IPS-20b (cell line): ENCODE measurements at regions not wholly inside any gene's neighbourhood (a gene's known extent, or its start where the extent isn't known, plus 50 kb on each side); places are given as distances from the start of the nearest gene placed in this dataset.

ENCODE experiments used
- H3K27ac ChIP-seq: one replicate; pipeline ENCODE4 v1.5.1; 2013; ENCODE audit warnings: low read length
- H3K27me3 ChIP-seq: 2 replicates; pipeline ENCODE4 v1.6.1; 2013; ENCODE audit warnings: mild to moderate bottlenecking, low read length, inconsistent platforms; ENCODE audit not compliant: insufficient read depth
- H3K36me3 ChIP-seq: 2 replicates; pipeline ENCODE4 v1.6.1; 2013; ENCODE audit warnings: low read depth, mild to moderate bottlenecking, inconsistent platforms, low read length, moderate library complexity; ENCODE audit not compliant: insufficient read depth
- H3K4me1 ChIP-seq: 2 replicates; pipeline ENCODE4 v1.6.1; 2013; ENCODE audit warnings: mild to moderate bottlenecking, control low read depth, inconsistent platforms, low read length, moderate library complexity; ENCODE audit not compliant: insufficient read depth
- H3K4me3 ChIP-seq: 2 replicates; pipeline ENCODE4 v1.5.1; 2013; ENCODE audit warnings: mild to moderate bottlenecking, low read length, inconsistent platforms
- H3K9ac ChIP-seq: 2 replicates; pipeline ENCODE4 v1.6.1; 2013; ENCODE audit warnings: low read depth, mild to moderate bottlenecking, inconsistent platforms, low read length, moderate library complexity
- H3K9me3 ChIP-seq: 2 replicates; pipeline ENCODE4 v1.6.1; 2013; ENCODE audit warnings: mild to moderate bottlenecking, low read depth, low read length, inconsistent platforms; ENCODE audit not compliant: insufficient read depth

DNA sequence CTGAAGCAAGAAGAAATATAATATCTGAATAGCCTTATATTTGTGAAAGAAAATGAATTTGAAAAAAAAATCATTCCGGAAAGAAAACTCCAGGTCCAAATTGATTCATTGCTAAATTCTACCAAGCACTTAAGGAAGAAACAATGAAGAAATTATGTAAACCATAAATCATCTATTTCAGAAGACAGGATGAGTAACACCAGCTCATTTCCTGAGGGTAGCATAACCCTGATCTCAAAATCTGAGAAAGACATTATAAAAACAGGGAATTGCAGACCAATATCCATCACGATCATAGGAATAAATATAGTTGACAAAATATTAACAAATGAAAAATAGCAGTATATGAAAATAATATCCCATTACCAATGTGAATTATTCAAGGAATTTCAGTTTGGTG lies 70.1 kb upstream of the RAB18 start:
- H3K27me3 ChIP-seq: no peaks in the 10 kb centered on the region
- H3K4me1 ChIP-seq: no peaks in the 10 kb centered on the region
- H3K4me3 ChIP-seq: no peak overlapping the region
- H3K9me3 ChIP-seq: no peaks in the 10 kb centered on the region
- H3K9ac ChIP-seq: no peak overlapping the region
- H3K27ac ChIP-seq: no peak overlapping the region
- no peaks in the 10 kb centered on the region for H3K36me3 ChIP-seq

DNA sequence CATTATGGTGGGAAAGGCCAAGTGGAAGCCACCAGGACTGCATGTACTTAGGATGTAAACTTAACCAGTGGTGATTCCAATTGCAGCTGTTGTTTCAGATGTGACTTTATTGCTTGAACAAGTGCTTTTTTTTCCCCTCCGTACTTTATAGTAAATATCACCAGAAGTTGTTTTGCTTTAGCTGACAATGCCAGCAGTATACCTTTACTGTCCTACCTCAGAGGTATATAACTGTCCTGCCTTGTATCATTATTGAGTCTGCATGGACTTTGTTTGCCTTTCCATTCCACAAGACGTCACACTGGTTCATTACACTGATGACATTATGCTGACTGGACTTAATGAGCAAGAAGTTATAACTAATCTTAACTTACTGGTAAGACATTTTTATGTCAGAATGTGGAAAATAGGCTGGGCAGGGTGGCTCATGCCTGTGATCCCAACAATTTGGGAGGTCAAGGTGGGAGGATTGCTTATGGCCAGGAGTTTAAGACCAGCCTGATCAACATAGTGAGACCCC lies 77.1 kb upstream of the RAB18 start:
- no peaks in the 10 kb centered on the region for H3K27me3 ChIP-seq
- H3K27ac ChIP-seq: no peak overlapping the region
- peaks cover 8% of the 10 kb centered on the region for H3K9me3 ChIP-seq
- H3K4me1 ChIP-seq: no peaks in the 10 kb centered on the region
- H3K9ac ChIP-seq: no peak overlapping the region
- H3K36me3 ChIP-seq: no peaks in the 10 kb centered on the region
- no peak overlapping the region for H3K4me3 ChIP-seq

DNA sequence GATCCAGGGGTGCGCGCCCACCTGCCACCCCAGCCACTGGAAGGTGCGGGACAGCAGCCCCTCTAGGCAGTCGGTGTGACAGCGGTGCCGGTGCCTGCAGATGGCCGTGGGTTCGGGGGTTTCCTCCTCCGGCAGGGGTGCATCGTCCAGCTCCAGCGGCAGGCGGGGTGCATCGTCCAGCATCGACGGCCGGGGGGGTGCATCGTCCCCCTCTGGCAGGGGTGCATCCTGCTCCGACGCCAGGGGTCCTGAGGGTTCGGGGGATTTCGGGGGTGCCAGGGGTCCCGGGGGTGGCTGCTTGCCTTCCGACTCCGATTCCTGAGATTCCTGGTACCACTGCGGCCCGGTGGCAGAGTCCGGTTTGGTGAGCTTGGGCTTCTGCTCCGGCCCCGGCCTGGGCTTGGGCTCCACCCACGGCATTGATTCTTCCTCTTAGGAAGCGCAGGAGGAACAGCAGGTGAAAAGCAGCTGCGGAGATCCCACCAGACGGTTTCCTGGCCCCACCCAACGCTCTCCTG lies 90.2 kb upstream of the RAB18 start:
- Histone ChIP-seq H3K4me3 (no peak overlapping the region), H3K4me1 (no peaks in the 10 kb centered on the region), H3K27me3 (no peaks in the 10 kb centered on the region)

DNA sequence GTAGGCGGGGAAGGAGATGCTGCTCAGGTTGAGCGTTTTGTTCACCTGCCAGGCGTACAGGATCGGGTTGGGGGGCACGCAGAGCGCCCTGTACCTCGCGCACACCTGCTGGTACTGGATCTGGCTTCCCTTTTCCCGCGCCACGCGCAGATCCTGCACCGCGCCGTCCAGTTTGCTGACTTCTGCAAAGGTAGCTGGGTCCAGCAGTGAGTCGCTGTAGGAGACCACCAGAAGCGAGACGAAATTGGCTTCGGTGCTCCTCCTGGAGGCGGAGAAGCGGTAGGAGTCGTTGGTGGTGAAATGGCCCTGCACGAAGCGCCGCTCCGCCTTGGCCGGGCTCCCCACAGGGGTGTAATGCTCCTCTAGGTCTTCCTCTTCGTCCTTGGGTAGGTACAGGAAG lies 90.7 kb upstream of the RAB18 start:
- H3K27me3 ChIP-seq: no peaks in the 10 kb centered on the region
- H3K4me3 ChIP-seq: no peak overlapping the region
- H3K9me3 ChIP-seq: peaks cover 9% of the 10 kb centered on the region; the same call in 1 of the 2 replicates
- no peaks in the 10 kb centered on the region for H3K36me3 ChIP-seq
- H3K27ac ChIP-seq: no peak overlapping the region
- H3K9ac ChIP-seq: no peak overlapping the region
- H3K4me1 ChIP-seq: no peaks in the 10 kb centered on the region

More for the DNA sequence above, 90.2 kb upstream of the RAB18 start:
- no peak overlapping the region for H3K9ac ChIP-seq
- no peak overlapping the region for H3K27ac ChIP-seq
- no peaks in the 10 kb centered on the region for H3K36me3 ChIP-seq
- peaks cover 9% of the 10 kb centered on the region; the same call in 1 of the 2 replicates for H3K9me3 ChIP-seq

DNA sequence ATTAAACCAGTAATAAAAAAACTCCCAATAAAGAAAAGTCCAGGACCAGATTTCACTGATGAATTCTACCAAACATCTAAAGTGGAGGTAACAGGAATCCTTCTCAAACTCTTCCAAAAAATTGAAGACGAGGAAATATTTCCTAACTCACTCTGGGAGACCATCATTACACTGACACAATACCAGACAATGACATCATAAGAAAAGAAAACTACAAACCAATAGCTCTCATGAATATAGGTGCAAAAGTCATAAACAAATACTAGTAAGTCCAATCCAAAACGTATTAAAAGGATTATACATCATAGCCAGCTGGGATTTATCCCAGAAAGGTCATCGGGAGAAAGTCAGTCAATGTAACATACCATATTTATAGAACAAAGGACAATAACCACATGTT lies 94.0 kb upstream of the RAB18 start:
- Histone ChIP-seq H3K9me3 (no peaks in the 10 kb centered on the region), H3K27ac (no peak overlapping the region), H3K4me1 (no peaks in the 10 kb centered on the region), H3K4me3 (no peak overlapping the region), H3K27me3 (no peaks in the 10 kb centered on the region), H3K9ac (no peak overlapping the region), H3K36me3 (no peaks in the 10 kb centered on the region)

DNA sequence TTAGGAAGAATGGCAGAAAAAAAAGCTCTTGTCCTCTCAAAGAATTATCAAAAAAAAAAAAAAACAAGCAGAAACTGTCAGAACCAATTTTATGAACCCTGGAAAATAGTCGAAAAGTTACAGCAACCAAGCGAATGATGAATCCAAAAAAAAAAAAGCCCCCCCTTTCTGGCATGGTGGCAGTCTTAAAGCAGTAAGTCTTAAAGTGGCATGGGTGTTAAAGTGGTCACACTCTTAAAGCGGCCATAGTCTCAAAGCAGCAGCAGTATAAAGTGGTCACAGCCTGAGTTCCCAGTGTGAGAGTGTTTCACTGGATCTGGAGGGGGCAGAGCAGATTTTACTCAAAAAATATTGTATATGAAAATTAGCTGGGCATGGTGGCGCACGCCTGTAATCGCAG lies 96.8 kb upstream of the RAB18 start:
- H3K9ac ChIP-seq: no peak overlapping the region
- H3K27me3 ChIP-seq: no peaks in the 10 kb centered on the region
- H3K27ac ChIP-seq: no peak overlapping the region
- H3K9me3 ChIP-seq: no peaks in the 10 kb centered on the region
- H3K4me3 ChIP-seq: no peak overlapping the region
- H3K4me1 ChIP-seq: no peaks in the 10 kb centered on the region
- no peaks in the 10 kb centered on the region for H3K36me3 ChIP-seq

DNA sequence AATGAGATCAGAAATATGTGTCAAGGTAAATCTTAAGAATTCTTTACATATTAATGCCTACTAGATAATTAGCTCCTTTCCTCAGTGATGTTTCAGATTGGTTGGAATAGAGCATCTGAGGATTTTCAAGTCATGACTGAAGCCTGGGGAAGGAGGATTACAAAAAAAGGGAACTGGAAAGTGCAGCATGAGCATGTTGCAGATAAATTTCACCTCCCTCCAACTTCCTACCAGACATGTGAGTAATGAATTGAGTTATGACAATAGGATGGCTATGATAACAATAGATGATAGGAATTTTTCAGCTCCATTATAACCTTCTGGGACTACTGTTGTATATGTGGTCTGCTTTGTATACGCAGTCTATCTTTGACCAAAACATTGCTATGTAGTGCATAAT lies 104.2 kb upstream of the RAB18 start:
- H3K36me3 ChIP-seq: no peaks in the 10 kb centered on the region
- no peaks in the 10 kb centered on the region for H3K4me1 ChIP-seq
- no peak overlapping the region for H3K27ac ChIP-seq
- no peak overlapping the region for H3K9ac ChIP-seq
- H3K27me3 ChIP-seq: no peaks in the 10 kb centered on the region
- no peaks in the 10 kb centered on the region for H3K9me3 ChIP-seq
- no peak overlapping the region for H3K4me3 ChIP-seq

DNA sequence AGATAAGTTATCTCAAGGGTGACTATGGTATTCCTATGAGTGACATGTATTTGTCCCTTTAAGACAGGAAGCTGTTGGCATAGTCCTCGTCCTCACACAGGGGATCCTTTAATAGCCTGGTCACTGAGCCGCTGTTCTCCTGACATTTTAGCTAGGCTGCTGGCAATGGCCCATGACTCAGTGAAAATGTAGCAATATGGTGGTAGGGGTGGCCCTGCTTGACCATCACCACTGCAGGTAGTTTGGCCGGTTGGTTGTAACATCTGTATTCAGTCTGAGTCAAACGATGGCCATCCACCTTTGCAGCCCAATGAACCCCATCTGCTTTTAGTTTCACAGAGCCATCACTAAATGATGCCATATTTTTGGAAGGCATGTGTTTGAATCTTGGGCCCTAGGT lies 110.1 kb upstream of the RAB18 start:
- no peaks in the 10 kb centered on the region for H3K36me3 ChIP-seq
- H3K27ac ChIP-seq: no peak overlapping the region
- H3K4me3 ChIP-seq: no peak overlapping the region
- H3K9me3 ChIP-seq: no peaks in the 10 kb centered on the region
- no peaks in the 10 kb centered on the region for H3K27me3 ChIP-seq
- H3K9ac ChIP-seq: no peak overlapping the region
- H3K4me1 ChIP-seq: no peaks in the 10 kb centered on the region; the same call in 1 of the 2 replicates

DNA sequence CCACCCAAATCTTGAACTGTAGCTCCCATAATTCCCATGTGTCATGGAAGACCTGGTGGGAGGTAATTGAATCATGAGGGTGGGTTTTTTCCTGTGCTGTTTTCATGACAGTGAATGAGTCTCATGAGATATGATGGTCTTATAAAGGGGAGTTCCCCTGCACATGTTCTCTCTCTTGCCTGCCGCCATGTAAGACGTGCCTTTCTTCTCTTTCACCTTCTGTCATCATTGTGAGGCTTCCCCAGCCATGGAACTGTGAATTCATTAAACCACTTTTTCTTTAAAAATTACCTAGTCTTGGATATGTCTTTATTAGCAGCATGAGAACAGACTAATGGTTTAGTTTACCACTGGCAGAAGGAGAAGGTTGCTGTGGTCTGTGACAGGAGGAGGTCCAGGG lies 111.5 kb upstream of the RAB18 start:
- no peak overlapping the region for H3K27ac ChIP-seq

DNA sequence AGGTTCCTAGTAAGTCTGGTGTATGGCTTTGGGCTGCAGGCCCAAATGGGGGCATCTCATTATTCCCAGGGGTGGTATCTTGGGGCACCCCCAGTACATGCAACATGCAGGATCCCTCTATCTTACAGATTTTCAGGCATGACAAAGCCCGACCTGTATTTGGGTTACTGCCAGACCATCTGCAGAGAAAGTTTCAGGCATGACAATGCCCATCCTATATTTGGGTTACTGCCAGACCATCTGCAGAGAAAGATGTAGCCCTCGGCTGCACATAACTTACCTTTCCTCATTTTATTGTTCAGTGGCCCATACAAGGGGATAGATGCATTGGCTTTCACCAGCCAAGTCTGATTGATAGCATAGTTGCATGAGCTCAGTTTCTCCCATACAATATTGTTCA lies 112.2 kb upstream of the RAB18 start:
- Histone ChIP-seq H3K4me1 (no peaks in the 10 kb centered on the region; the same call in 1 of the 2 replicates), H3K27me3 (no peaks in the 10 kb centered on the region), H3K9me3 (no peaks in the 10 kb centered on the region), H3K27ac (no peak overlapping the region), H3K36me3 (no peaks in the 10 kb centered on the region), H3K9ac (no peak overlapping the region), H3K4me3 (no peak overlapping the region)

More for the DNA sequence above, 111.5 kb upstream of the RAB18 start:
- no peaks in the 10 kb centered on the region; the same call in 1 of the 2 replicates for H3K4me1 ChIP-seq
- no peaks in the 10 kb centered on the region for H3K36me3 ChIP-seq
- no peak overlapping the region for H3K4me3 ChIP-seq
- H3K9ac ChIP-seq: no peak overlapping the region
- no peaks in the 10 kb centered on the region for H3K9me3 ChIP-seq
- no peaks in the 10 kb centered on the region for H3K27me3 ChIP-seq

DNA sequence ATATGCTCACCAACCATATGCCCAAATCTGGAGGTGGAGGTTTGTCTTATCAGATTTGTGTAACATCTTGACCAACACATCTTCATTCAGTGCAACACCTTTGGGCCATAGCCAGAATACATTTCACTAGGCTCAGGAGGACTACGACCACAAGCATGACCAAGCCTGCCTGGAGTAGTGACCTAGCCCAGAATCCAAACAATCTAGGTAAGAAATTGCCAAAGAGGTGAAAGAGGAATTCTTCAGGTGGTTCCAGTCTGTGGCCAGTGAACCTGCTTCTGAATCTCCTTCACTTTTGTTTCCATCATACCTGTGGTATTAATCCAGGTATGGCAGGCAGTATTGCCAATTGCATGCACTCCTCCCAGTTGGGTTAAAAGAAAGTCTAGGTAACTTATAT lies 112.8 kb upstream of the RAB18 start:
- Histone ChIP-seq H3K27me3 (no peaks in the 10 kb centered on the region), H3K4me1 (no peaks in the 10 kb centered on the region; the same call in 1 of the 2 replicates), H3K4me3 (no peak overlapping the region), H3K9me3 (no peaks in the 10 kb centered on the region), H3K9ac (no peak overlapping the region), H3K36me3 (no peaks in the 10 kb centered on the region), H3K27ac (no peak overlapping the region)

DNA sequence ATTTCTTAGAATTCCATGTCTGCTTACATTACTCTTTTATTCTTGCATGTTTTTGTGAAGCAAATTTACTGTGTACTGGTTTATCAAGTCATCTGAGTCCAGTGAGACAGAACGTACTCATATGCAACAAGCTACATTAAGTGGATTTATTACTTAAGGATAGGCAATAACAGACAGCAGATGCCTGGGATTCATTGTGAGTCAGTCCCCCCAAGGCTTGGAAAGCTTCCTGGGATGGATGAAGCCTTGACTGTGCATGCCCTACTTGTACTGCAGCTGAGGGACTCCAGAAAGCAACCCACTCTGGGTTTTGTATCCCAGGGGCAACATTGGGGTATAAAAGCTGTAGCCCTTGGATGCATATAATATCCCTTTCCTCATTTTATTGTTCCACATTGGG lies 113.4 kb upstream of the RAB18 start:
- no peaks in the 10 kb centered on the region for H3K9me3 ChIP-seq
- no peaks in the 10 kb centered on the region for H3K27me3 ChIP-seq
- H3K9ac ChIP-seq: no peak overlapping the region
- H3K27ac ChIP-seq: no peak overlapping the region
- H3K36me3 ChIP-seq: no peaks in the 10 kb centered on the region
- no peaks in the 10 kb centered on the region; the same call in 1 of the 2 replicates for H3K4me1 ChIP-seq
- H3K4me3 ChIP-seq: no peak overlapping the region
